ENCODE measurements at regions not wholly inside any gene's neighbourhood (a gene's known extent, or its start where the extent isn't known, plus 50 kb on each side); places are given as distances from the start of the nearest gene placed in this dataset.

DNA sequence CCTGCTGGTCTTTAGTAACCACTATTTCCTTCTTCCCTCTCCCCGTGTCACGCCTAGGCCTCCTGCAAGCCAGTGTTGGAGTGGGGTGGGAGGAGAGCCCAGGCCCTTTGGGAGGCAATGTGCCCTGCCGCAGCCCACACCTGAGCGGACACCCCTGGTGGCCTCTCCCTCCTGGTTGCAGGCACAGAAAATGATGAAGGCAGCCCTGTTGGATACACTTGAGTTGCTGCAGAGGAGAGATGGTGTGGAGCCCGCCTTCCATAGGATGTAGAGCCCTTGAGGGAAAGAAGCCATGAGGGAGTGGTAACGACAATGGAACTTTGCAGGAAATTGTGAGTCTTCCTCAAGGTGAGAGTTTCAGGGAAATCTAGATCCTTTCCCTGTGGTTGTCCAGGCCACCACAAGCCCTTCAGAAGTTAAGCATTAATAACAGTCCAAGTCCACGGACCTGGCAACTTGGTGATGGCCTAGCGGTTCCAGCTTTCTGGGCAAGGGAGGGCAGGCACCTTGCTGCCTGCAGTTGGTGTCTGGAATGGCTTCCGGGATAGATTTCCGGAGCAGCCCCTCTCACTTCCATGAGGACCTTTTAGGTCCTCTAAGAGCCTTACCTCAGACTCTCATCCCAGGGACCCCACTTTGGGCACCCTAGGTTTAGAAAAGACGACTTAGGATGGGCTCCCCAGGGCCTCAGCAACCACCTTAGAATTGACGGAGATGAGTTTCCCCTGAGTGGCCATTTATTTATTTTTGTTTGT, 67.3 kb upstream of the NXT1 start:
- Histone ChIP-seq H3K27ac (no peak overlapping the region), H3K4me3 (no peak overlapping the region), H3K4me1 (no peaks in the 10 kb centered on the region), H3K27me3 (ENCODE audit: insufficient read depth in 3 of 3, low read length in 2 of 3) (peaks cover 0 to 3% (median 0%) of the 10 kb centered on the region in 3 donors), H3K36me3 (ENCODE audit: insufficient read depth in 1 of 2, low read depth in 1 of 2) (no peaks in the 10 kb centered on the region), H3K9me3 (no peaks in the 10 kb centered on the region)
- intact Hi-C loops (cut with DNase I): no loop called here
- ATAC-seq (no peak), DNase-seq (no peak)
- WGBS, 3 donors: 86 to 89% (median 87%) methylated on average over 12 of the region's 12 CpGs
- TF ChIP-seq, protein P1, sequence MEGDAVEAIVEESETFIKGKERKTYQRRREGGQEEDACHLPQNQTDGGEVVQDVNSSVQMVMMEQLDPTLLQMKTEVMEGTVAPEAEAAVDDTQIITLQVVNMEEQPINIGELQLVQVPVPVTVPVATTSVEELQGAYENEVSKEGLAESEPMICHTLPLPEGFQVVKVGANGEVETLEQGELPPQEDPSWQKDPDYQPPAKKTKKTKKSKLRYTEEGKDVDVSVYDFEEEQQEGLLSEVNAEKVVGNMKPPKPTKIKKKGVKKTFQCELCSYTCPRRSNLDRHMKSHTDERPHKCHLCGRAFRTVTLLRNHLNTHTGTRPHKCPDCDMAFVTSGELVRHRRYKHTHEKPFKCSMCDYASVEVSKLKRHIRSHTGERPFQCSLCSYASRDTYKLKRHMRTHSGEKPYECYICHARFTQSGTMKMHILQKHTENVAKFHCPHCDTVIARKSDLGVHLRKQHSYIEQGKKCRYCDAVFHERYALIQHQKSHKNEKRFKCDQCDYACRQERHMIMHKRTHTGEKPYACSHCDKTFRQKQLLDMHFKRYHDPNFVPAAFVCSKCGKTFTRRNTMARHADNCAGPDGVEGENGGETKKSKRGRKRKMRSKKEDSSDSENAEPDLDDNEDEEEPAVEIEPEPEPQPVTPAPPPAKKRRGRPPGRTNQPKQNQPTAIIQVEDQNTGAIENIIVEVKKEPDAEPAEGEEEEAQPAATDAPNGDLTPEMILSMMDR (IDR thresholded peaks at IDR 0.05): no peak

DNA sequence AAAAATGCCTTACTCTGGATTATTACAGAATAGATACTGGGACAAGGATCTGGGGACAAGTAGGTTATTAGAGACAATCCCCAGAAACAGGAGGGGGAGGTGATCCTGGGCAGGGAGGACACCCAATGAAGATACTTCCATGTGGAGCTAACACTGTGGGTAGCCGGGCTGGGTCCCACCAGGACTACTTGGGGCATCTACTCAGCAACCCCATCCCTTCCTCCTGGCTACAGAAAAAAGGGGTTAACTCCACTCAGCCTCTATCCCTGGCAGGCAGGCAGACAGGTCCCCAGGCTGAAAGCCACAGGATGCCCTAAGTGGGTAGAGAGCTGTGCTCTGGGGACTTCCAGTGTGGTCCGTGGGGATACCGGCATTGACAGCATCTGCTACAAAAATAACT, 68.0 kb upstream of the NXT1 start:
- no peaks in the 10 kb centered on the region for H3K4me1 ChIP-seq
- ATAC-seq: no peak
- intact Hi-C loops (cut with DNase I): no loop called here
- H3K27ac ChIP-seq: no peak overlapping the region
- peaks cover 0 to 3% (median 0%) of the 10 kb centered on the region in 3 donors for H3K27me3 ChIP-seq (ENCODE audit: insufficient read depth in 3 of 3, low read length in 2 of 3)
- DNase-seq: no peak
- no peaks in the 10 kb centered on the region for H3K9me3 ChIP-seq
- no peak overlapping the region for H3K4me3 ChIP-seq
- TF ChIP-seq, protein P1 (IDR thresholded peaks at IDR 0.05): no peak
- no peaks in the 10 kb centered on the region for H3K36me3 ChIP-seq (ENCODE audit: insufficient read depth in 1 of 2, low read depth in 1 of 2)
- WGBS, 3 donors: 66 to 81% (median 75%) methylated on average over 3 of the region's 3 CpGs

DNA sequence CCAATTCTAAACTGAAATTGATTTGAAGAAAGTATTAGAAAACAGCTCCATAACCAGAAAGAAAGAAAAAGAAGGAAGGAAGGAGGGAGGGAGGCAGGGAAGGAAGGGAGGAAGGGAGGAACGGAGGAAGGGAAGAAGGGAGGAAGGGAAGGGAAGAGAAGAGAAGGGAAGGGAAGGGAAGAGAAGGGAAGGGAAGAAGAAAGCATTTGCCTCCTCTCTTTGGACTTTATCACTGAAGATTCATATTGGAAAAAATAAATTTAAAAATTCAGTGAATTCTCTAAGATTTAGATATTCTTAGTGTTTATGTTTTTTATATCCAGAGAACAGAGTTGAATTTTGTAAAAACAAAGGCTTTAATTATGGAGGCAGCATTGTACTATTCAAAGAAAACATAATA, 68.5 kb upstream of the NXT1 start:
- Histone ChIP-seq H3K36me3 (ENCODE audit: insufficient read depth in 1 of 2, low read depth in 1 of 2) (no peaks in the 10 kb centered on the region), H3K9me3 (no peaks in the 10 kb centered on the region), H3K27ac (no peak overlapping the region), H3K4me1 (no peaks in the 10 kb centered on the region), H3K4me3 (no peak overlapping the region), H3K27me3 (ENCODE audit: insufficient read depth in 3 of 3, low read length in 2 of 3) (peaks cover 0 to 3% (median 0%) of the 10 kb centered on the region in 3 donors)
- 43 to 47% (median 44%) methylated on average over 1 of the region's 1 CpG for WGBS, 3 donors
- ATAC-seq: no peak
- no peak for DNase-seq
- intact Hi-C loops (cut with DNase I): no loop called here
- TF ChIP-seq, protein P1 (IDR thresholded peaks at IDR 0.05): no peak

DNA sequence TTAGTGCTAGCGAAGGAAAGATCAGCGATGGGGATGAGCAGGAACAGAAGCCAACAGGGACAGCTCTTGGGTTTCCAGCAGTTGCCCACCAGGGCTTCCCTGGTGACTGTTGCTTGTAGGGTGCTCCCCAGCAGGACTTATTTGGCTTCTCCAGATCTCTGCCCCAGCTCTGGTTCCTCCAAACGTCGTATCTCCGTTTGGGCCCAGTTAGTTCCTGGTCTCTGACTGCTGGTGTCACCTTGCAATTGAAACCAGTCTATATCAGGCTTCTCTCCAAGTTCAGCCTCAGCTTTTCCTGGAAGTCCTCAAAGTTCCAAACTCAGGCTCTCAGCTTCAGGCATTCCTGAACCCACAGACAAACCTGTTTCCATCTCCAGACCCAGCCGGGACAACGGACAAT, 70.8 kb upstream of the NXT1 start:
- DNase-seq: no peak
- intact Hi-C loops (cut with DNase I): no loop called here
- Histone ChIP-seq H3K9me3 (no peaks in the 10 kb centered on the region), H3K27me3 (ENCODE audit: insufficient read depth in 3 of 3, low read length in 2 of 3) (no peaks in the 10 kb centered on the region), H3K4me1 (no peaks in the 10 kb centered on the region), H3K4me3 (no peak overlapping the region), H3K36me3 (ENCODE audit: insufficient read depth in 1 of 2, low read depth in 1 of 2) (no peaks in the 10 kb centered on the region), H3K27ac (no peak overlapping the region)
- TF ChIP-seq, protein P1 (IDR thresholded peaks at IDR 0.05): no peak
- 81 to 86% (median 81%) methylated on average over 7 of the region's 7 CpGs for WGBS, 3 donors
- no peak for ATAC-seq

DNA sequence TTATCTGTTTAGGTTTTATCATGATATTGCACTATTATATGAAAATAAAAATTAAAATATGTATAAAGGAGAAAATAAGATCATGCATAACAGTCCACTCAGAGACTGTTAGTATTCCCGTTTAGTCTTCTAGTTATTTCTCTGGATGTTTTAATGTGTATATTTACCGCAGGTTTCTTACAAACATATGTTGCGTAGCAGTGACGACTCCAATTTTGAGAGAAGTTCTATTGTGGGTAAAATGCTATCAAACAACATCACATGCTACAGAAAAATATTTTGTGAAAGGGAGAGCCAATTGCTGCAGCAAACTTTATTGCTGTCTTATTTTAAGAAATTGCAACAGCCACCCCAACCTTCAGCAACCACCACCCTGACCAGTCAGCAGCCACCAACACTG, 72.4 kb upstream of the NXT1 start:
- intact Hi-C loops (cut with DNase I): no loop called here
- WGBS, 3 donors: 93 to 95% (median 94%) methylated on average over 4 of the region's 4 CpGs
- Histone ChIP-seq H3K4me1 (no peaks in the 10 kb centered on the region), H3K27me3 (ENCODE audit: insufficient read depth in 3 of 3, low read length in 2 of 3) (no peaks in the 10 kb centered on the region), H3K9me3 (no peaks in the 10 kb centered on the region), H3K4me3 (no peak overlapping the region), H3K36me3 (ENCODE audit: insufficient read depth in 1 of 2, low read depth in 1 of 2) (no peaks in the 10 kb centered on the region), H3K27ac (no peak overlapping the region)
- TF ChIP-seq, protein P1 (IDR thresholded peaks at IDR 0.05): no peak
- DNase-seq (no peak), ATAC-seq (no peak)
